Suprapubic skin (tissue), 4 donors: ENCODE measurements at regions not wholly inside any gene's neighbourhood (a gene's known extent, or its start where the extent isn't known, plus 50 kb on each side); places are given as distances from the start of the nearest gene placed in this dataset.

Experiments used
- CTCF ChIP-seq, 2 donors: fragments of 200-600 bp in 1 of 2; fragments of 450-650 bp in 1 of 2; sonication (generic) in 1 of 2; IDR thresholded peaks; one replicate each; pipeline ENCODE4 v1.5.1; 2016 to 2019; ENCODE audit warnings: antibody characterized with exemption in 2 of 2, mild to moderate bottlenecking in 1 of 2, moderate library complexity in 1 of 2
- POLR2A ChIP-seq, 2 donors: fragments of 450-650 bp; IDR thresholded peaks; one replicate each; pipeline ENCODE4 v1.6.1; 2017; ENCODE audit warnings: antibody characterized with exemption in 2 of 2, mild to moderate bottlenecking in 2 of 2, moderate library complexity in 2 of 2
- POLR2AphosphoS5 ChIP-seq, 3 donors: sonication (generic); formaldehyde crosslinking; IDR thresholded peaks; one replicate each; pipeline ENCODE4 v1.6.1; 2017; ENCODE audit warnings: antibody characterized with exemption in 3 of 3

GRCh38 chr10:44168478-44168877, 216.4 kb downstream of the CXCL12 start:
- TF ChIP-seq CTCF (IDR thresholded peaks at IDR 0.05) (no peak), POLR2A (IDR thresholded peaks at IDR 0.05) (no peak), POLR2AphosphoS5 (IDR thresholded peaks at IDR 0.05) (no peak)
